Spleen (tissue), 11 donors: ENCODE measurements at regions not wholly inside any gene's neighbourhood (a gene's known extent, or its start where the extent isn't known, plus 50 kb on each side); places are given as distances from the start of the nearest gene placed in this dataset.

ENCODE experiments used
- DNase-seq: peaks from one replicate; pipeline ENCODE4 v3.0.0-alpha.2; 2020
- H3K27ac ChIP-seq, 8 donors: fragments of 200-600 bp; sonication (generic) in 7 of 8; 1 replicate in 4 of 8; 2 replicates in 4 of 8; pipeline versions ENCODE4 v1.5.0 to v1.8.0; 2016 to 2021; ENCODE audit warnings: inconsistent platforms in 4 of 8, mild to moderate bottlenecking in 4 of 8, moderate library complexity in 1 of 8
- H3K27me3 ChIP-seq, 7 donors: fragments of 200-600 bp; sonication (generic) in 6 of 7; replicated peaks in 1 of 7; 1 replicate in 4 of 7; 2 replicates in 3 of 7; pipeline versions ENCODE4 v1.5.0 to v1.8.0; 2016 to 2021; ENCODE audit warnings: inconsistent platforms in 3 of 7, mild to moderate bottlenecking in 1 of 7
- H3K36me3 ChIP-seq, 6 donors: fragments of 200-600 bp; sonication (generic) in 5 of 6; 1 replicate in 4 of 6; 2 replicates in 2 of 6; pipeline versions ENCODE4 v1.5.0 to v1.8.0; 2016 to 2021; ENCODE audit warnings: inconsistent platforms in 2 of 6
- H3K4me1 ChIP-seq, 6 donors: fragments of 200-600 bp; sonication (generic) in 5 of 6; 1 replicate in 3 of 6; 2 replicates in 3 of 6; pipeline versions ENCODE4 v1.5.0 to v1.8.0; 2016 to 2021; ENCODE audit warnings: inconsistent platforms in 3 of 6
- H3K4me3 ChIP-seq, 8 donors: fragments of 200-600 bp; sonication (generic) in 7 of 8; 1 replicate in 4 of 8; 2 replicates in 4 of 8; pipeline versions ENCODE4 v1.5.0 to v1.8.0; 2016 to 2021; ENCODE audit warnings: inconsistent platforms in 4 of 8, mild to moderate bottlenecking in 4 of 8, moderate library complexity in 2 of 8
- H3K9me3 ChIP-seq, 8 donors: fragments of 200-600 bp; sonication (generic) in 7 of 8; 1 replicate in 4 of 8; 2 replicates in 4 of 8; pipeline versions ENCODE4 v1.5.0 to v1.8.0; 2016 to 2021; ENCODE audit warnings: inconsistent platforms in 4 of 8
- CTCF ChIP-seq, 11 experiments: fragments of 200-600 bp in 7 of 11; fragments of 450-650 bp in 4 of 11; sonication (generic) in 4 of 11; IDR thresholded peaks in 8 of 11; conservative IDR thresholded peaks in 3 of 11; 1 replicate in 7 of 11; 2 replicates in 4 of 11; pipeline versions ENCODE4 v1.4.0 to v1.8.0; 2016 to 2021; ENCODE audit warnings: antibody characterized with exemption in 11 of 11, inconsistent platforms in 4 of 11, mild to moderate bottlenecking in 1 of 11
- POLR2A ChIP-seq, 3 donors: fragments of 450-650 bp; IDR thresholded peaks; one replicate each; pipeline ENCODE4 v1.5.1; 2017; ENCODE audit warnings: antibody characterized with exemption in 3 of 3, mild to moderate bottlenecking in 1 of 3
- POLR2AphosphoS5 ChIP-seq, 3 donors: sonication (generic); formaldehyde crosslinking; IDR thresholded peaks; one replicate each; pipeline ENCODE4 v1.5.1; 2017; ENCODE audit warnings: antibody characterized with exemption in 3 of 3
- WGBS, 5 donors: extraction: QIAGEN DNeasy Blood & Tissue Kit in 3 of 5; methylation state at CpG; one replicate each; pipeline versions ENCODE4 v1.1.5 to v1.1.7; 2013 to 2018; 5-methylcytosine and 5-hydroxymethylcytosine counted together
- intact Hi-C: fragments of 100-400 bp; cut with DNase I; formaldehyde crosslinking; loops from one replicate; pipeline ENCODE4 v1.15.0; 2023; ENCODE audit warnings: low total_unique reads
- donor health status: healthy with polysubstance abuse.
- donor health status: DM: no; HTN: no; CAD: no; lungs with moderate emphysema.
- donor health status: DM: no; HTN: no; CAD: no.
- donor health status: Bipolar disorder and iron deficiency.
- donor health status: healthy.
- donor health status: DM: no; HTN: no; CAD: no.
- donor health status: DM: yes; HTN: yes; CAD: no.

GRCh38 chr2:146278881-146279280 is 1565.9 kb upstream of the ACVR2A start:
- intact Hi-C loops: no loop called here
- H3K9me3 ChIP-seq: no peaks in the 10 kb centered on the region
- no peak for TF ChIP-seq POLR2A (IDR thresholded peaks at IDR 0.05)
- no peak overlapping the region for H3K4me3 ChIP-seq
- WGBS, 5 donors: 87 to 92% (median 91%) methylated on average over 2 of the region's 2 CpGs
- no peak overlapping the region for H3K27ac ChIP-seq
- no peaks in the 10 kb centered on the region for H3K36me3 ChIP-seq
- no peaks in the 10 kb centered on the region for H3K4me1 ChIP-seq
- H3K27me3 ChIP-seq: no peaks in the 10 kb centered on the region
- DNase-seq: no peak

GRCh38 chr2:146271131-146271831 is 1573.5 kb upstream of the ACVR2A start:
- Histone ChIP-seq H3K4me1 (no peaks in the 10 kb centered on the region), H3K36me3 (no peaks in the 10 kb centered on the region), H3K9me3 (no peaks in the 10 kb centered on the region), H3K27me3 (no peaks in the 10 kb centered on the region), H3K4me3 (no peak overlapping the region), H3K27ac (no peak overlapping the region)
- no peak for DNase-seq
- TF ChIP-seq POLR2A (IDR thresholded peaks at IDR 0.05) (no peak), POLR2AphosphoS5 (IDR thresholded peaks at IDR 0.05) (no peak), CTCF (IDR thresholded peaks at IDR 0.05 in 8 of 11, conservative IDR thresholded peaks at IDR 0.05 in 3 of 11) (no peak)
- intact Hi-C loops: no loop called here

DNA sequence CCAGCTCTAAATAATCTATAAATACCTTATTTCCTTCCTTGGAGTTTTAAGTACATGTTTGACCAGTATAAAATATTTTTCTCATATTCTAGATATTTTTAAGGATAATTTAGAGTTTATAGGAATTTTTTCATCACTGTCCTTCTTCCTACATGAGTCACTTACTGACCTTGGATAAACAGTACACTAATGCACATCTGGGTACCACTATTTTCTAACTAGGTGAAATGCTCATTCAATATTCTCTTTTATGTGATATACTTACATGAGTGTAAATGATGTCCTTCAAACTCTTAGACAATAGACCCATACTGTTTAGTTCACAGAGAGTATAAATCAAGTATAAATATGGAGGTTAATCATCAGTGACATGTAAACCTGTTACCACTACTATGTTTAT is 1574.2 kb upstream of the ACVR2A start:
- no peak overlapping the region for H3K27ac ChIP-seq
- TF ChIP-seq CTCF (IDR thresholded peaks at IDR 0.05 in 8 of 11, conservative IDR thresholded peaks at IDR 0.05 in 3 of 11) (no peak), POLR2AphosphoS5 (IDR thresholded peaks at IDR 0.05) (no peak), POLR2A (IDR thresholded peaks at IDR 0.05) (no peak)
- intact Hi-C loops: no loop called here
- H3K4me3 ChIP-seq: no peak overlapping the region
- no peaks in the 10 kb centered on the region for H3K36me3 ChIP-seq
- no peaks in the 10 kb centered on the region for H3K9me3 ChIP-seq
- H3K27me3 ChIP-seq: no peaks in the 10 kb centered on the region
- DNase-seq: no peak
- no peaks in the 10 kb centered on the region for H3K4me1 ChIP-seq

DNA sequence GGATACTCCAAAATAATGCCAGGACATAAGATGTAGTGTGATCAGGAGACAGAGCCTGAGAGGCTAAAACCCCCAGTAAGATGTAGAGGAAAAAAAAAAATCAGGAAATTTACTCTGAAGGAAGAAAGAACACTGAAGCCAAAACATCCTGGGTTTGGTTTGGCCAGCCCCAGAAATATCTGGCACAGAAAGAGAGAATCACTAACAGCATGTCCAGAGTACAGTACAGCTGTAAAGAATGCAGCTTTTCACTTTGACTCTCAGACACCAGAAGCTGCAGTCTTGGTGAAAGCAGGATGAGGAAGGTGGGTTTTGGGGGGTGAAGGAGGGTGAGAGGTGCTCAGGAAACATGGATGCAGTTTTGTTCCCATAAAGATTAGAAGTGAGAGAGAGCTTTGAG is 1577.7 kb upstream of the ACVR2A start:
- peaks cover 0 to 8% (median 0%) of the 10 kb centered on the region in 8 donors for H3K9me3 ChIP-seq
- no peak for TF ChIP-seq POLR2A (IDR thresholded peaks at IDR 0.05)
- TF ChIP-seq CTCF (IDR thresholded peaks at IDR 0.05 in 8 of 11, conservative IDR thresholded peaks at IDR 0.05 in 3 of 11): no peak
- TF ChIP-seq POLR2AphosphoS5 (IDR thresholded peaks at IDR 0.05): no peak
- no peaks in the 10 kb centered on the region for H3K36me3 ChIP-seq
- H3K27ac ChIP-seq: no peak overlapping the region
- intact Hi-C loops: no loop called here
- no peak overlapping the region for H3K4me3 ChIP-seq
- H3K4me1 ChIP-seq: no peaks in the 10 kb centered on the region
- no peak for DNase-seq
- no peaks in the 10 kb centered on the region for H3K27me3 ChIP-seq

GRCh38 chr2:146265656-146266055 is 1579.2 kb upstream of the ACVR2A start:
- Histone ChIP-seq H3K36me3 (no peaks in the 10 kb centered on the region), H3K4me1 (no peaks in the 10 kb centered on the region), H3K27me3 (no peaks in the 10 kb centered on the region), H3K9me3 (peaks cover 0 to 8% (median 0%) of the 10 kb centered on the region in 8 donors), H3K27ac (no peak overlapping the region), H3K4me3 (no peak overlapping the region)
- no peak for DNase-seq
- intact Hi-C loops: no loop called here
- 77 to 85% (median 82%) methylated on average over 6 of the region's 6 CpGs for WGBS, 5 donors
- no peak for TF ChIP-seq POLR2A (IDR thresholded peaks at IDR 0.05)
- TF ChIP-seq POLR2AphosphoS5 (IDR thresholded peaks at IDR 0.05): no peak
- TF ChIP-seq CTCF (IDR thresholded peaks at IDR 0.05 in 8 of 11, conservative IDR thresholded peaks at IDR 0.05 in 3 of 11): no peak
